DMS114 treated with DMSO at 0.1 percent for 48 hours (cell line): ENCODE measurements at regions not wholly inside any gene's neighbourhood (a gene's known extent, or its start where the extent isn't known, plus 50 kb on each side); places are given as distances from the start of the nearest gene placed in this dataset.

Source experiments
- DNase-seq: peaks from one replicate; lab custom pipeline; 2025; ENCODE audit not compliant: unreplicated experiment; lab: John Stamatoyannopoulos, UW

DNA sequence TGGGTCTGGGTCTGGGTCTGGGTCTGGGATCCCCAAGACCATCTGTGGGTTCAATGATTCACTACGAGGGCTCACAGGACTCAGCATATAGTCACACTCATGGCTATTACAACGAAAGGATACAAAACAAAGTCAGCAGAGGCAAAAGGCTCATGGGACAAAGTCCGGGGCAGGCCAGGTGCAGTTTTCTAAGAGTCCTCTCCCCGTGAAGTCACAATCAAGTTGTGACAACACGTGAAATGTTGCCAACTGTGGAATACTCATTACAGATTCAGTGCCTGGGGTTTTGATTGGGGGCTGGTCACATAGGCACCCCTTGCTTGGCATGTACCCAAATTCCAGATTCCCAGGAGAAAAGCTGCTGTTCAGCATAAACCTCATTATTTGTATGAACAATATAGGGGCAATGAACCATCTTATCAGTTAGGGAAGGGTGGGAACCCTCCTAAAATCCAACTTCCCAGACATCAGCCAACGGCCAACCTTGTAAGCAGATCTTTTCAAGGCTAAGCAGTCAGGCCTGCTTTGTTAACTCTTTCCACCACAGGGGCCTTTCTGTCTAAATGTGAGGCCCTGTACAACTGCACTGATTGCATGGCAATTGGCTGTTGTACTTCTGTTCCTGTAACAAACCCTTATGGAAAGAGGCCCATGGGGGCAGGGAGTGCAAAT is 58.2 kb upstream of the DIPK2B start:
- no peak for DNase-seq
